Left forelimb (tissue), 1 donor: ENCODE measurements at regions not wholly inside any gene's neighbourhood (a gene's known extent, or its start where the extent isn't known, plus 50 kb on each side); places are given as distances from the start of the nearest gene placed in this dataset.
"Not testable (repeated sequence)": the region's sequence is repeated elsewhere in the genome, so short reads cannot be mapped to it uniquely, and the experiment has no call there.

Experiments used
- DNase-seq: peaks from one replicate; pipeline ENCODE4 v3.0.0-alpha.2; 2018; ENCODE audit warnings: low spot score

DNA sequence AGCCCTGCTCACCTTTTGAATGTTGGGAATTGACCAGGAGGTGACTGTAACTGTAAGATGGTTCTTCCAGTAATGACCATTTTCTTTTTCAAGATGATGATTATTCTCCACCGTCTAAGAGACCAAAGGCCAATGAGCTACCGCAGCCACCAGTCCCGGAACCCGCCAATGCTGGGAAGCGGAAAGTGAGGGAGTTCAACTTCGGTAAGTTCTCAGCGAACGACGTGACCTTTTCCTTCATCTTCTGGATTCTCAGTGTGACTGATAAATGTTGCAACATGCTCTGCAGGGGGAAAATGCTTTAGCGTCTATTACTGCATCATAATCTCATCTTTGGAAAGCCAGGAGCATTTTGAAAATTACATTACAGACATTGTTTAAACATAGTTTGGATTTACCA is 89.5 kb upstream of the SPDYE9 start:
- DNase-seq = not testable (repeated sequence)

DNA sequence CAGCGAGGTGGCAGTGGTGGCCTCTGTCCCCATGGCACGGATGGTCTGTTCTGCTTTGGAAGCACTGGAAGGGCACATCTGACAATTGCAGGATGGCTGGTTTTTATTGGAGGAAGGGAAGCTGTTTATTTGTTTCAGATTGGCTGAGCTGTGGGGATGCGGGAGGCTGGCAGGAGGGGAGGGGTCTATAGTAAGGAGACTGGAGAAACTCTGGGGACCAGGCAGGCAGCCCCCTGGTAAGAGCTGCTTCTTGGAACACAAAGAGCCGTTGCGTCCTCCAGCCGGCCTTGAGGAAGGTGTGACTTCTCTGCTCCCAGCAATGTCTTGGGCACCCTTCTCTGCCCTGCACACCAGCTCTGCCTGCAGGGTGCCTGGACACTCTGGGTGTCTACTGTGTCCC is 85.1 kb upstream of the SPDYE9 start:
- DNase-seq = not testable (repeated sequence)

DNA sequence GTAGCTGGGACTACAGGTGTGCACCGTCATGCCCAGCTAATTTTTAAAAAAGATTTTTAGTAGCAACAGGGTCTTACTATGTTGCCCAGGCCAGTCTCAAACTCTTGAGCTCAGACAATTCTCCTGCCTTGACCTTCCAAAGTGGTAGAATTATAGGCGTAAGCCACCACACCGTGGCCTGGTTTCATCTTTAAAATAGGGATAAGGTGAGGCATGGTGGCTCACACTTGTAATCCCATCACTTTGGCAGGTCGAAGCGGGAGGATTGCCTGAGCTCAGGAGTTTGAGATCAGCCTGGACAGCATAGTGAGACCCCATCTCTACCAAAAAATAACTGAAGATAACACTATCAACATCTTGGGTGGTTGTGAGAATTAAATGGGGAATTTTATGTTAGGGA is 84.6 kb upstream of the SPDYE9 start:
- not testable (repeated sequence) for DNase-seq

DNA sequence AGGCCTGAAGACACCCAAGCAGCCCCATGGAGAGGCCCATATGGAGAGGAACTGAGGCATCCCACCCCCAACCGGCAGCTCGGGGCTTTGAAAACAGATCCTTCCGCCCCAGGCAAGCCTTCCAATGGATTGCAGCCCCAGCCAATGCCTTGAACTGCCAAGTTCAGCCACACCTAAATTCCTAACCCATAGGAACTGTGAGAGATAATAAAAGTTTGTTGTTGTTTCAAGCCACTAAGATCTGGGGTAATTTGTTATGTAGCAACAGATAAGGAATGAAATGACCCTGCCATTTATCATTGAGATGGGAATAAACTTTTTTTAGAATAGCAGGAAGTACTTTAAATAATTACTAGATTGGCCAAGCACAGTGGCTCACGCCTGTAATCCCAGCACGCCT is 80.3 kb upstream of the SPDYE9 start:
- not testable (repeated sequence) for DNase-seq

DNA sequence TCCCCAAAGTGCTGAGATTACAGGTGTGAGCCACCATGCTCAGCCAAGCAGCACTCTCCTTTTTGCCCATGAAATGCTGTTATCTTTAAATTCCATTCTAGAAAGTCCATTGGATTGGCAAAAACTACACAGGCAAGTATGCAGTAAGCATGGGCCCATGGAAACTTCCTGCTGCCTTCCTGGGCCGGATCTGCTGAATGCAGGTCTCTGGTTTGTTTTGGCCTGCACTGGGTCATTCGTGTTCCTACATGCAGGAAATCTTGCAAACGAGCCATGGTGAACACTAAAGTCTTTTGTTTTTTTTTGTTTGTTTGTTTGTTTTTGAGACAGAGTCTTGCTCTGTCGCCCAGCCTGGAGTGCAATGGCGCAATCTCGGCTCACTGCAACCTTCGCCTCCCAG is 76.8 kb upstream of the SPDYE9 start:
- DNase-seq = not testable (repeated sequence)

DNA sequence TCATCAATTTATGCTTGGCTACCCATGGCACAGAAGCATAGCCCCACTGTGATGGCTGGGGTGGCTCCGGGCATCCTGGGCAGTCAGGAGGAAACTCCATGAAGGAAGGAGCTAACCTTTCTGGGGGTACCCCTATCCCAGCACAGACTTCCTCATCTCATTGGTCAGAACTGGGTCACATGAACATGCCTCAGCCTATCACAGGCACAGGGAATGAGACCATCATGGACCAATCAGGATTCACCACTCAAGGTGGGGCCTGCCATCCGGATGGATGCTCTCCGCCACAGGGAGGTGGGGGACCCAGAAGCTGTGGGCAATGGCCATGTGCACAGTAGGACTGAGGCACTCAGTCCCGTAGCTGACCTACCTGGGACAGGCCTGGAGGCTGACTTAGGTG is 75.9 kb upstream of the SPDYE9 start:
- not testable (repeated sequence) for DNase-seq

DNA sequence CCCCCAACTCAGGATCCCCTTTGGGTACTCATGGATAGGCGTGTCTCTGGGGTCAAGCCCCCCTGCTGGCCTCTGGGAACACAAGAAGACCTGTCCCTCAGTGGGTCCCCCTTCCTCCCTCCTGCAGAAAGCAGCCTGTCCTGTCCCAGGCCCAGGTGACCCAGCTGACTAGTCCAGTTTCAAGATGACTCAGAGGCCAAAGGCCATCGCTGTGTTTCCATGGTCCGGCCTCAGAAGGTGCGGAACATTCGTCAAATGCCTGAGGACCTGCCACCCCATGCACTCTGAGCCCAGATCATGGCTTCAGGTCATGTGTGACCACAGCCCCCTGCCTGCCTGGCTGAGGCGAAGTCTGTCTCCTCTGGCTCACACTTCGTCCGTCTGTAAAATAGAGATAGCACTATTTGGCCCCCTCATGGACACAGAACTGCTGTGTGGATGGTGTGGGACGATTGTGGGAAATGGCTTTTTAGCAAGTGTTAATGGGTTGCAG is 71.4 kb upstream of the SPDYE9 start:
- not testable (repeated sequence) for DNase-seq

DNA sequence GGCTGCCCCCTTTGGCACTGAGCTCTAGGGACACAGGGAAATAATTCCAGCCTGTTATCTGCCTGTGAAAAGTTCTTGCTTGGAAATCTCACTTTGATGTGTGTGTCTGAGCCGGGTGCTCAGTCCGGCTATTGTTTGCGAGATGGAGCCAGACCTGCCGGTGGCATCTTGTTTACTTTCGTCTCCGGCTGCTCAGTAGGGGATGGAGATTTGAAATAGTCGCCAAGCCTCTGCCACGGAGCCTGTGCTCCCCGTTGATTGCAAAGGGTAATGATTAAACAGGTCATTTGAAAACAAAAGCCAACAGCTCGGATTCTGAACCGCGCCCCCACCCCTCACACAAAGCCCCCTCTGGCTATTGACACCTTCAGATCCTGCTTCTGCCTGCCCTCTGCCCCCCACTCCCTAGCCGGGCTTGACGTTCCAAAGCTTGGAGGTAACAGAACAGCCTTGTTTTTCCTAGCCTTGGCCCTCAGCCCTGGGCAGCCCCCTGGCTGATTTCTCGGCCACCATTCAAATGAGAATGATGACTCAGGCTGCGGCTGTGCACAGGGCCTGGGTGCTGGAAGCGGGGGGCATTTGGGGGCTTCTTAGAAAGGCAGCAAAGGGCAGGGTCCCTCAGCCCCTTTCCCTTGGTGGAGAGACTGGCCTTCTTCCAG is 70.8 kb upstream of the SPDYE9 start:
- DNase-seq = not testable (repeated sequence)

DNA sequence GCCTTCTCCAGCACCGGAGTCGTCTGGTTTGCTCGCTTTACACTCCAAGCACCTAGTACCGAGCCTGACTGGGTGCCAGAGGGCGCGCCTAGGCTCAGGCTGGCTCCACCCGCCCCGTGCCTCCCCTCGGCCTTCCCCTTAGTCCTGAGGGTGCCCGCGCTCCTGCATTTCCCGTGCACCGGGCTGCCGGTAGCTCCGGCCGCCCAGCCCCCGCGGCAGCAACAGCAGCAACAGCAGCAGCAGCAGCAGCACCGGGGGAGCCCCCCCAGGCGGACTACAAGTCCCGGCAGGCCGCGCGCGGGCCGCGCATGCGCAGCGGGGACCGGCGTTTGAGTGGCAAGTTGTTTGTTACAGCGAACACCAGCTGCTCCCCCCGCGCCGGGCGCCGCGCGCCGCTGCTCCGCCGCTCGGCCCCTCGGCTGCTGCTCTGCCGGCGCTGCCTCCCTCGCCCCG is 68.8 kb upstream of the SPDYE9 start:
- DNase-seq = peak; percentile 86

DNA sequence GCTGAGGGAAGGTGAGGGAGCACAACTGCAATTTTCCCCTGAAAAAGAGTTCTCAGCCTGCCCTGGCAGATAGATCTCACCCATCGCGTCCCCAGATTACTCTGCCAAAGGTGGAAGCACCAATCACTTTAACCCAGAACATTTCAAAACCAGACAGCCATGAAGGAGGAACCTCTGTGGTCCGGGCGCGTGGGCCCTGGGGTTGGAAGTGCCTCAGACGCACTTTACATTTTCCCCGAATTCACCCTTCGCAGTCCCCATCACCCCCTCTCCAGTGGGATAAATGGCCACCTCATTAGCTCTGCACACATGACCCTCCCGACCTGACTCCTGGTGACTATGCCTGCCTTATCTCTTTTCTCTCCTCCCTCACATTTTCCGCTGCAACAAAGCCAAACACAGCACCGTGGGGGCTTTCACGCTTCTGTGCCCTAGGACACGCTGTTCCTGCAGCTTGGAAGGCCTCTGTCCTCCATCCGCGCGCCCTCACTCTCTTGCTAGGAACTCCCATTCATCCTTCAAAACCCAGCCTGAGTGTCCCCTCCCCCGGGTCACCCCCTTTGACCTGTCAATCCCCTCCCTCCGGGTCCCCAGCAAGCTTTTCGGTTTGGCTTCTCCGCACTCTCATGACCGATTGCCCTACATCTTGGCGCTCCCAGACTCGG is 68.2 kb upstream of the SPDYE9 start:
- not testable (repeated sequence) for DNase-seq

DNA sequence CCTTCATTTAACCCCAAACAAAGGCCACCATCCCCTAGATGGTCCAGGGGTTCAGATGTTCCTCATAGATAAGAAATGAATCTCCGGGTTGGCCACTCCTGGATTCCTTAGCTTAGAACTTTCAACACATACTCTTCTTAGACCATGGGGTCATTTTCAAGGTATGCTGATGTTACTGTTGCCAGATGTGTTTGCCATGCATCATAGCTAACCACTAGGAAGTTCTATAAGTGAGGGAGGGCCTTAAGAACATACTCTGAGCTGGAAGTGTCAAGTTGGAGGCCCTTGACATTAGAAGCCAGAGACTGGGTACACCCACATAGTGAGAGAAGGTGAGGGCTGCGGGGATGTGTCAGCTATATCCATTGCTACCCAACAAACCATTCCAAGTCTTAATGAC is 62.7 kb upstream of the SPDYE9 start:
- DNase-seq = not testable (repeated sequence)

DNA sequence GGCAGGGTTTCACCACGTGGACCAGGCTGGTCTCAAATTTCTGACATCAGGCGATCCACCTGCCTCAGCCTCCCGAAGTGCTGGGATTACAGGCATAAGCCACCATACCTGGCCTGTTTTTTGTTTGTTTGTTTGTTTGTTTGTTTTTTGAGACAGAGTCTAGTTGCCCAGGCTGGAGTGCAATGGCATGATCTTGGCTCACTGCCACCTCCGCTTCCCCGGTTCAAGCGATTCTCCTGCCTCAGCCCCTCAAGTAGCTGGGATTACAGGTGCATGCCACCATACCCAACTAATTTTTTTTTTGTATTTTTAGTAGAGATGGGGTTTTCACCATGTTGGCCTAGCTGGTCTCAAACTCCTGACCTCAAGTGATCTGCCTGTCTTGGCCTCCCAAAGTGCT is 61.8 kb upstream of the SPDYE9 start:
- DNase-seq = not testable (repeated sequence)

DNA sequence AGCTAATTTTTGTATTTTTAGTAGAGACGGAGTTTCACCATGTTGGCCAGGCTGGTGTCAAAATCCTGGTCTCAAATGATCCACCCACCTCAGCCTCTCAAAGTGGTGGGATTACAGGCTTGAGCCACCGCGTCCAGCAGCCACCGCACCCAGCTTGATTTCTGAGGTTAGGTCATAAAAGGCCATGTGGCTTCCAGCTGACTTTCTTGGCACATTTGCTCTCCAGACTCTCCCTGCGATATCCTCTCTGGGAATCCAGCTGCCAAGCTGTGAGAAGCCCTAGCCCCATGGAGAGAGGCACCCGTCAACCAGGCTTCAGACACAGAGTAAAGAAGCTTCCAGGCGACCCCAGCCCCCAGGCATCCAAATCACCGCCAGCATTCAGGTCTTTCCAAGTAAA is 58.2 kb upstream of the SPDYE9 start:
- not testable (repeated sequence) for DNase-seq

DNA sequence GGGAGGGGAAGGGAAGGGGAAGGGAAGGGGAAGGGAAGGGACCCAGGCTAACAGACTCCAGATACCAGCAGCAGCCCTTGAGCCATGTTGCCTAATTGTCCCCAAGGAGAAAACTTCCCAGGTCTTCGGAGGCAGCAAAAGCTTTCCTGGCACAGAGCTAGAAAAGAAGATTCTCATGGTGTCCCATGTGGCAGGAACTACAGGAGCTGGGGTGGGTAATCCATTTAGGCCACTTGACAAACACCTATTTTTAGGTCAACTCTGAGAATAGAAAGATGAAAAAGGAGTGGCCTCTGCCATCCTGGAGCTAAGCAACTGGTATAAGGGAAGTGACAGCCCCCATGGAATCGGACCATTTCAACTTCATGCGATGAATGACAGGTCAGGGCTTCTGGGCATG is 52.1 kb upstream of the SPDYE9 start:
- not testable (repeated sequence) for DNase-seq
